HCT116 (cell line): ENCODE measurements at regions not wholly inside any gene's neighbourhood (a gene's known extent, or its start where the extent isn't known, plus 50 kb on each side); places are given as distances from the start of the nearest gene placed in this dataset.

ENCODE experiments used
- ATAC-seq: fragments of 200-7000 bp; cut with Tn5 transposase; 2 replicates; pipeline ENCODE4 v1.9.1; 2020; ENCODE audit warnings: mild to moderate bottlenecking, moderate library complexity
- BruUV-seq: library from RNA; stranded (reverse); fragments of 400-500 nt; replicated peaks from 2 replicates; lab custom pipeline; 2021; lab: Mats Ljungman, UMichigan
- CTCF ChIA-PET: fragments of 300-600 bp; sonication (Branson Sonifier 250); formaldehyde crosslinking; loops from one replicate; lab custom pipeline; 2021; ENCODE audit warnings: antibody characterized with exemption; lab: Charles Lee
- POLR2A ChIA-PET: fragments of 300-600, 350-600 bp; sonication (Branson Sonifier 250); formaldehyde crosslinking; loops from one replicate; lab custom pipeline; 2021; ENCODE audit warnings: antibody characterized with exemption; lab: Charles Lee
- RAD21 ChIA-PET, 2 experiments: fragments of 300-600 bp; sonication (Branson Sonifier 250); formaldehyde crosslinking; loops; one replicate each; lab custom pipeline; 2023; ENCODE audit warnings: low total read pairs in 2 of 2; ENCODE audit not compliant: uncharacterized antibody in 2 of 2, unreplicated experiment in 2 of 2, low non-redundant PET in 1 of 2; lab: Charles Lee
- DNase-seq: peaks from one replicate; pipeline ENCODE4 v3.0.0-alpha.2; 2010; ENCODE audit warnings: low read depth, low spot score
- H2AFZ ChIP-seq: fragments of 200-600 bp; shearing (Covaris generic), sonication (generic); 2 replicates; pipeline ENCODE4 v1.6.1; 2017; ENCODE audit warnings: low read depth, mixed run types, mixed read lengths, antibody characterized with exemption, low read length; ENCODE audit not compliant: poor library complexity, severe bottlenecking
- H3K27ac ChIP-seq: 2 replicates; pipeline ENCODE4 v1.5.1; 2012; ENCODE audit warnings: low read depth, low read length
- H3K27me3 ChIP-seq: fragments of 200-600 bp; sonication (generic); 2 replicates; pipeline ENCODE4 v1.6.1; 2016; ENCODE audit warnings: mixed run types, low read length, mixed read lengths; ENCODE audit not compliant: insufficient read depth
- H3K36me3 ChIP-seq, 2 experiments: fragments of 200-500 bp in 1 of 2; fragments of 200-600 bp in 1 of 2; sonication (Bioruptor generic) in 1 of 2; sonication (generic) in 1 of 2; 2 replicates each; pipeline versions ENCODE4 v1.5.1 to v1.6.1; 2014 to 2016; ENCODE audit warnings: low read length in 2 of 2, inconsistent platforms in 1 of 2, mixed read lengths in 1 of 2, mixed run types in 1 of 2; ENCODE audit not compliant: insufficient read depth in 2 of 2, control insufficient read depth in 1 of 2
- H3K4me1 ChIP-seq, 2 experiments: fragments of 200-600 bp in 1 of 2; sonication (generic) in 1 of 2; 2 replicates each; pipeline versions ENCODE4 v1.5.1 to v1.6.1; 2012 to 2017; ENCODE audit warnings: low read length in 2 of 2, inconsistent platforms in 1 of 2, mild to moderate bottlenecking in 1 of 2, mixed read lengths in 1 of 2, mixed run types in 1 of 2, moderate library complexity in 1 of 2; ENCODE audit not compliant: insufficient read depth in 2 of 2, control insufficient read depth in 1 of 2
- H3K4me2 ChIP-seq: fragments of 200-600 bp; sonication (generic); 2 replicates; pipeline ENCODE4 v1.6.1; 2017; ENCODE audit warnings: mixed run types, low read length, mixed read lengths
- H3K4me3 ChIP-seq, 2 experiments: fragments of 200-600 bp in 1 of 2; sonication (generic) in 1 of 2; replicated peaks in 1 of 2; 2 replicates each; pipeline ENCODE4 v1.5.1; 2011 to 2016; ENCODE audit warnings: low read length in 2 of 2, control low read depth in 1 of 2, low read depth in 1 of 2, mild to moderate bottlenecking in 1 of 2, mixed read lengths in 1 of 2, mixed run types in 1 of 2
- H3K79me2 ChIP-seq: fragments of 200-600 bp; sonication (generic); 2 replicates; pipeline ENCODE4 v1.6.1; 2017; ENCODE audit warnings: mild to moderate bottlenecking, mixed run types, low read length, moderate library complexity, mixed read lengths; ENCODE audit not compliant: insufficient read depth
- H3K9ac ChIP-seq: fragments of 200-600 bp; sonication (generic); 2 replicates; pipeline ENCODE4 v1.6.1; 2016; ENCODE audit warnings: low read length, mixed read lengths
- H3K9me2 ChIP-seq: fragments of 200-600 bp; sonication (generic), shearing (Covaris generic); 2 replicates; pipeline ENCODE4 v1.6.1; 2017; ENCODE audit warnings: mixed run types, mild to moderate bottlenecking, moderate library complexity; ENCODE audit not compliant: insufficient read depth
- H3K9me3 ChIP-seq, 2 experiments: fragments of 200-500 bp in 1 of 2; fragments of 200-600 bp in 1 of 2; sonication (Bioruptor generic) in 1 of 2; sonication (generic) in 1 of 2; 2 replicates each; pipeline ENCODE4 v1.6.1; 2014 to 2017; ENCODE audit warnings: low read length in 2 of 2, mixed read lengths in 2 of 2, inconsistent platforms in 1 of 2, low read depth in 1 of 2, mild to moderate bottlenecking in 1 of 2, mixed run types in 1 of 2, moderate library complexity in 1 of 2; ENCODE audit not compliant: control insufficient read depth in 1 of 2, insufficient read depth in 1 of 2
- H4K20me1 ChIP-seq: fragments of 200-600 bp; sonication (generic), shearing (Covaris generic); 2 replicates; pipeline ENCODE4 v1.6.1; 2017; ENCODE audit warnings: mixed run types, mild to moderate bottlenecking, moderate library complexity; ENCODE audit not compliant: insufficient read depth
- ATF3 ChIP-seq: IDR thresholded peaks from 2 replicates; pipeline ENCODE4 v1.6.1; 2012
- CTCF ChIP-seq, 3 experiments: fragments of 200-600 bp in 1 of 3; sonication (generic) in 1 of 3; IDR thresholded peaks in 2 of 3; conservative IDR thresholded peaks in 1 of 3; 2 replicates each; pipeline ENCODE4 v1.5.1; 2012 to 2017; ENCODE audit warnings: low read depth in 2 of 3, low read length in 2 of 3, antibody characterized with exemption in 1 of 3, borderline replicate concordance in 1 of 3, control low read depth in 1 of 3, mild to moderate bottlenecking in 1 of 3, mixed read lengths in 1 of 3, mixed run types in 1 of 3, moderate library complexity in 1 of 3; ENCODE audit not compliant: insufficient read depth in 1 of 3
- EGR1 ChIP-seq: IDR thresholded peaks from 2 replicates; pipeline ENCODE4 v1.6.1; 2012; ENCODE audit warnings: low read depth
- ELF1 ChIP-seq: IDR thresholded peaks from 2 replicates; pipeline ENCODE4 v1.6.1; 2012; ENCODE audit warnings: low read depth, borderline replicate concordance
- EZH2 ChIP-seq: fragments of 200-600 bp; sonication (generic); IDR thresholded peaks from 2 replicates; pipeline ENCODE4 v1.6.1; 2017; ENCODE audit warnings: antibody characterized with exemption, mixed run types
- FOSL1 ChIP-seq: IDR thresholded peaks from 2 replicates; pipeline ENCODE4 v1.6.1; 2012; ENCODE audit warnings: low read depth
- JUND ChIP-seq: IDR thresholded peaks from 2 replicates; pipeline ENCODE4 v1.6.1; 2012
- MAX ChIP-seq: IDR thresholded peaks from 2 replicates; pipeline ENCODE4 v1.6.1; 2012
- POLR2A ChIP-seq: IDR thresholded peaks from 2 replicates; pipeline ENCODE4 v1.7.0; 2011; ENCODE audit warnings: borderline replicate concordance; ENCODE audit not compliant: insufficient read depth, insufficient read length; ENCODE audit errors: extremely low read depth
- RAD21 ChIP-seq: IDR thresholded peaks from 2 replicates; pipeline ENCODE4 v1.6.1; 2012; ENCODE audit warnings: low read depth, mild to moderate bottlenecking
- REST ChIP-seq: IDR thresholded peaks from 2 replicates; pipeline ENCODE4 v1.6.1; 2012; ENCODE audit warnings: low read depth
- SIN3A ChIP-seq: IDR thresholded peaks from 2 replicates; pipeline ENCODE4 v1.6.1; 2012; ENCODE audit warnings: low read depth
- SP1 ChIP-seq: IDR thresholded peaks from 2 replicates; pipeline ENCODE4 v1.6.1; 2012; ENCODE audit warnings: low read depth
- SRF ChIP-seq: IDR thresholded peaks from 2 replicates; pipeline ENCODE4 v1.6.1; 2012; ENCODE audit warnings: low read depth
- TCF7L2 ChIP-seq: IDR thresholded peaks from 2 replicates; pipeline ENCODE4 v1.7.0; 2011; ENCODE audit warnings: borderline replicate concordance, inconsistent platforms; ENCODE audit not compliant: insufficient read depth, insufficient read length; ENCODE audit errors: extremely low read depth
- ZBTB33 ChIP-seq: IDR thresholded peaks from 2 replicates; pipeline ENCODE4 v1.6.1; 2011; ENCODE audit warnings: mild to moderate bottlenecking, low read length, moderate library complexity; ENCODE audit not compliant: insufficient replicate concordance; ENCODE audit errors: extremely low read depth
- ZFX ChIP-seq: fragments of 450-650 bp; IDR thresholded peaks from 2 replicates; pipeline ENCODE4 v1.6.1; 2017
- intact Hi-C: fragments of 100-400 bp; cut with micrococcal nuclease; formaldehyde crosslinking; loops from 2 replicates; pipeline ENCODE4 v1.10.0; 2022

GRCh38 chr9:23552876-23553601 lies 273.0 kb downstream of the ELAVL2 start:
- TF ChIP-seq POLR2A = no peak
- no peak for TF ChIP-seq REST
- TF ChIP-seq ATF3 = no peak
- no peak for TF ChIP-seq EGR1
- no peak for TF ChIP-seq CTCF (IDR thresholded peaks at IDR 0.05 in 2 of 3, conservative IDR thresholded peaks at IDR 0.05 in 1 of 3; ENCODE audit: borderline replicate concordance in 1 of 3, insufficient read depth in 1 of 3, low read depth in 2 of 3, low read length in 2 of 3)
- TF ChIP-seq SIN3A = no peak
- TF ChIP-seq JUND = no peak
- TF ChIP-seq EZH2 = no peak
- no peak for TF ChIP-seq SRF
- TF ChIP-seq FOSL1 = no peak
- TF ChIP-seq TCF7L2 = no peak
- no peak for TF ChIP-seq RAD21
- no peak for TF ChIP-seq MAX
- TF ChIP-seq SP1 = no peak
- TF ChIP-seq ZBTB33 = no peak
- no peak for TF ChIP-seq ELF1
- TF ChIP-seq ZFX = no peak
- H4K20me1 ChIP-seq = no peaks in the 10 kb centered on the region
- POLR2A ChIA-PET = no interaction called here
- no peaks in the 10 kb centered on the region for H3K36me3 ChIP-seq
- no peak overlapping the region for H3K4me2 ChIP-seq
- H2AFZ ChIP-seq = no peak overlapping the region
- H3K27me3 ChIP-seq = no peaks in the 10 kb centered on the region
- ATAC-seq (no peak), DNase-seq (no peak)
- no TSS peak for BruUV-seq
- RAD21 ChIA-PET = no interaction called here
- no peak overlapping the region for H3K27ac ChIP-seq
- CTCF ChIA-PET = no interaction called here
- no peaks in the 10 kb centered on the region for H3K9me2 ChIP-seq
- H3K4me3 ChIP-seq = no peak overlapping the region
- H3K9me3 ChIP-seq = peaks cover 0 to 11% of the 10 kb centered on the region in 2 experiments; a peak in 2 of 4 replicates
- H3K9ac ChIP-seq = no peak overlapping the region
- H3K79me2 ChIP-seq = no peaks in the 10 kb centered on the region
- no peaks in the 10 kb centered on the region for H3K4me1 ChIP-seq
- intact Hi-C loops = no loop called here
